GM12878 (cell line): ENCODE measurements at regions not wholly inside any gene's neighbourhood (a gene's known extent, or its start where the extent isn't known, plus 50 kb on each side); places are given as distances from the start of the nearest gene placed in this dataset.

Experiments
- ATAC-seq: fragments of 200-7000 bp; cut with Tn5 transposase; 3 replicates; pipeline ENCODE4 v1.9.1; 2020; ENCODE audit warnings: mild to moderate bottlenecking, moderate library complexity
- BruUV-seq: library from RNA; stranded (reverse); fragments of 400-500 nt; replicated peaks from 2 replicates; lab custom pipeline; 2021; lab: Mats Ljungman, UMichigan
- CTCF ChIA-PET: fragments of 300-600 bp; sonication (Branson Sonifier 250); formaldehyde crosslinking; extraction: SDS; loops from one replicate; lab custom pipeline; 2021; ENCODE audit warnings: inconsistent platforms; lab: Yijun Ruan, JAX
- POLR2A ChIA-PET: fragments of 350-600 bp; formaldehyde crosslinking; extraction: SDS; loops from one replicate; lab custom pipeline; 2021; ENCODE audit warnings: inconsistent platforms; lab: Charles Lee
- RAD21 ChIA-PET: fragments of 300-600 bp; sonication (Branson Sonifier 250); formaldehyde crosslinking; loops from one replicate; lab custom pipeline; 2023; ENCODE audit warnings: antibody characterized with exemption; ENCODE audit not compliant: unreplicated experiment; lab: Charles Lee
- SMC1A ChIA-PET: fragments of 300-600 bp; sonication (Branson Sonifier 250); formaldehyde crosslinking; loops from one replicate; lab custom pipeline; 2023; ENCODE audit not compliant: unreplicated experiment, uncharacterized antibody; lab: Charles Lee
- DNase-seq: peaks from one replicate; pipeline ENCODE4 v3.0.0-alpha.2; 2011; ENCODE audit warnings: low read depth, low spot score
- FAIRE-seq: peaks from 3 replicates; lab custom pipeline; 2011; peaks lifted over from hg19 to GRCh38; lab: Jason Lieb, UNC
- H2AFZ ChIP-seq: 2 replicates; pipeline ENCODE4 v1.6.0; 2011; ENCODE audit warnings: low read depth, low read length, control low read depth; ENCODE audit not compliant: control insufficient read depth
- H3K27ac ChIP-seq: 2 replicates; pipeline ENCODE4 v1.5.1; 2011; ENCODE audit warnings: control low read depth; ENCODE audit not compliant: control insufficient read depth, insufficient read depth
- H3K27me3 ChIP-seq, 2 experiments: replicated peaks in 1 of 2; 2 replicates each; pipeline versions ENCODE4 v1.6.0 to v1.6.1; 2011; ENCODE audit warnings: low read length in 1 of 2; ENCODE audit not compliant: control insufficient read depth in 2 of 2, insufficient read depth in 2 of 2
- H3K36me3 ChIP-seq, 2 experiments: 2 replicates each; pipeline ENCODE4 v1.5.1; 2011; ENCODE audit warnings: low read length in 1 of 2; ENCODE audit not compliant: control insufficient read depth in 2 of 2, insufficient read depth in 2 of 2
- H3K4me1 ChIP-seq: 2 replicates; pipeline ENCODE4 v1.6.1; 2011; ENCODE audit warnings: mild to moderate bottlenecking, low read length, moderate library complexity, mixed read lengths; ENCODE audit not compliant: control insufficient read depth, insufficient read depth
- H3K4me2 ChIP-seq: 2 replicates; pipeline ENCODE4 v1.6.0; 2011; ENCODE audit warnings: control low read depth; ENCODE audit not compliant: control insufficient read depth, insufficient read depth
- H3K4me3 ChIP-seq: fragments of 200-600 bp; sonication (generic); 2 replicates; pipeline ENCODE4 v1.5.1; 2016
- H3K79me2 ChIP-seq: 2 replicates; pipeline ENCODE4 v1.6.0; 2011; ENCODE audit warnings: low read length; ENCODE audit not compliant: control insufficient read depth, insufficient read depth
- H3K9ac ChIP-seq: 2 replicates; pipeline ENCODE4 v1.8.0; 2011; ENCODE audit warnings: low read length, control low read depth, mixed read lengths; ENCODE audit not compliant: control insufficient read depth, insufficient read depth
- H3K9me3 ChIP-seq: replicated peaks from 3 replicates; pipeline ENCODE4 v1.5.1; 2011; ENCODE audit warnings: mild to moderate bottlenecking, low read length; ENCODE audit not compliant: control insufficient read depth, insufficient read depth
- H4K20me1 ChIP-seq: 2 replicates; pipeline ENCODE4 v1.6.0; 2011; ENCODE audit not compliant: control insufficient read depth, insufficient read depth
- CHD2 ChIP-seq: IDR thresholded peaks from 2 replicates; pipeline ENCODE4 v1.6.1; 2011; ENCODE audit warnings: low read depth, low read length, improper control_type of control experiment, borderline replicate concordance
- CHD4 ChIP-seq: fragments of 200-600 bp; sonication (generic); IDR thresholded peaks from 2 replicates; pipeline ENCODE4 v1.6.1; 2016; ENCODE audit warnings: mild to moderate bottlenecking
- ETV6 ChIP-seq, 2 experiments: fragments of 450-650 bp in 1 of 2; IDR thresholded peaks in 1 of 2; conservative IDR thresholded peaks in 1 of 2; 2 replicates each; pipeline ENCODE4 v1.6.1; 2014; ENCODE audit warnings: antibody characterized with exemption in 1 of 2, borderline replicate concordance in 1 of 2, low read depth in 1 of 2, mild to moderate bottlenecking in 1 of 2, moderate library complexity in 1 of 2
- IKZF1 ChIP-seq: fragments of 450-650 bp; conservative IDR thresholded peaks from 2 replicates; pipeline ENCODE4 v1.6.1; 2017; ENCODE audit warnings: antibody characterized with exemption, mild to moderate bottlenecking
- KAT2A ChIP-seq: conservative IDR thresholded peaks from 2 replicates; pipeline ENCODE4 v1.6.1; 2011; ENCODE audit warnings: low read depth, low read length; ENCODE audit not compliant: control insufficient read depth
- KDM1A ChIP-seq: fragments of 200-600 bp; sonication (generic); IDR thresholded peaks from 2 replicates; pipeline ENCODE4 v1.6.1; 2016; ENCODE audit warnings: borderline replicate concordance
- POLR2A ChIP-seq: IDR thresholded peaks from 2 replicates; pipeline ENCODE4 v1.6.1; 2011; ENCODE audit warnings: low read depth, mild to moderate bottlenecking, low read length
- POLR2AphosphoS5 ChIP-seq: IDR thresholded peaks from 2 replicates; pipeline ENCODE4 v1.6.1; 2011; ENCODE audit warnings: mild to moderate bottlenecking, low read length, inconsistent platforms
- RAD21 ChIP-seq: IDR thresholded peaks from 2 replicates; pipeline ENCODE4 v1.6.1; 2011; ENCODE audit warnings: mild to moderate bottlenecking, low read depth, low read length, moderate library complexity; ENCODE audit not compliant: insufficient read depth
- ZBED1 ChIP-seq: IDR thresholded peaks from 2 replicates; pipeline ENCODE4 v1.6.1; 2016; ENCODE audit warnings: borderline replicate concordance
- ZNF207 ChIP-seq: fragments of 450-650 bp; IDR thresholded peaks from 2 replicates; pipeline ENCODE4 v1.6.1; 2014; ENCODE audit warnings: antibody characterized with exemption, mild to moderate bottlenecking, borderline replicate concordance
- ZNF687 ChIP-seq: fragments of 450-650 bp; IDR thresholded peaks from 2 replicates; pipeline ENCODE4 v1.6.1; 2017; ENCODE audit warnings: mild to moderate bottlenecking, moderate library complexity
- ZSCAN29 ChIP-seq: fragments of 450-650 bp; IDR thresholded peaks from 2 replicates; pipeline ENCODE4 v1.6.1; 2017; ENCODE audit warnings: mild to moderate bottlenecking, moderate library complexity
- WGBS: methylation state at CpG from one replicate; pipeline ENCODE4 v1.1.6; 2016; ENCODE audit warnings: low lambda C conversion rate; ENCODE audit not compliant: insufficient replicate concordance, insufficient coverage; ENCODE audit errors: missing lambda C conversion rate; 5-methylcytosine and 5-hydroxymethylcytosine counted together
- in situ Hi-C: fragments of 300-500 bp; cut with MboI; formaldehyde crosslinking; loops from 9 replicates; pipeline ENCODE4 v1.14.3; 2018; ENCODE audit warnings: mixed read lengths
- intact Hi-C: fragments of 100-400 bp; cut with micrococcal nuclease; formaldehyde crosslinking; loops from one replicate; pipeline ENCODE4 v1.14.2; 2022; ENCODE audit not compliant: unreplicated experiment
- TF ChIP-seq, protein P1 (sequence below): IDR thresholded peaks from 2 replicates; pipeline ENCODE4 v1.6.1; 2011; ENCODE audit warnings: borderline replicate concordance, low read depth, mild to moderate bottlenecking, moderate library complexity, low read length; ENCODE audit not compliant: insufficient read depth, poor library complexity, severe bottlenecking

DNA sequence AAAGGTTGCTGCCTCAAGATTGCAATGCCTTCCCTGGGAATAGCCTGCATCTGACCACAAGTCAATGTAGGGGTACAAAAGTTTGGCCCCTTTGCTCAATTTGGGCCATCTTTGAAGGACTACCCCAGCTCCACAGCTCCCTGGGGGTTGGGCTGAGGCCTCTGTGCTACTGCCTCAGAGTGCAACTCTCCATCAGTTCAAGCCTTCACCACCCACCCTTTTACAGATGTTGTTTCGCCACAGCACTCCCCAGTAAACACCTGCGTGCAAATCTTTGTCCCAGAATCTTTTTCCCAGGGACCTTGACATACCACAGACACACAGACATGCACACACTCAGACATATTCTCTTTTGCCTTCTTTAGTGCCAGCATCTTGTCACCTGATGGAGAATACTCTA lies 66.0 kb upstream of the ANKRD1 start:
- Histone ChIP-seq H3K4me2 (no peak overlapping the region), H3K36me3 (no peaks in the 10 kb centered on the region), H3K27ac (no peak overlapping the region), H4K20me1 (no peaks in the 10 kb centered on the region), H3K79me2 (no peaks in the 10 kb centered on the region), H3K4me1 (peaks cover 4% of the 10 kb centered on the region), H2AFZ (no peak overlapping the region), H3K27me3 (no peaks in the 10 kb centered on the region), H3K9ac (no peak overlapping the region), H3K9me3 (no peaks in the 10 kb centered on the region), H3K4me3 (no peak overlapping the region)
- ChIA-PET POLR2A (no interaction called here), SMC1A (interaction anchor here (2.0 kb wide), 1 partner anchor 18 kb away, joined by 5 read pairs; no protein-coding TSS in a partner anchor), RAD21 (no interaction called here), CTCF (interaction anchor here (0.9 to 2.0 kb wide), 4 partner anchors 9 to 211 kb away, joined by 3 to 4 read pairs (median 3); no protein-coding TSS in a partner anchor)
- FAIRE-seq (no peak), DNase-seq (no peak), ATAC-seq (no peak)
- intact Hi-C loops, result no loop called here
- no peak for TF ChIP-seq POLR2AphosphoS5
- TF ChIP-seq ZBED1, result no peak
- TF ChIP-seq ZNF687, result no peak
- no peak for TF ChIP-seq CHD2
- TF ChIP-seq POLR2A, result no peak
- no peak for TF ChIP-seq ZSCAN29
- TF ChIP-seq ZNF207, result no peak
- no peak for TF ChIP-seq ETV6 (conservative IDR thresholded peaks at IDR 0.05 in 1 of 2, IDR thresholded peaks at IDR 0.05 in 1 of 2; ENCODE audit: borderline replicate concordance in 1 of 2, low read depth in 1 of 2)
- TF ChIP-seq, protein P1, sequence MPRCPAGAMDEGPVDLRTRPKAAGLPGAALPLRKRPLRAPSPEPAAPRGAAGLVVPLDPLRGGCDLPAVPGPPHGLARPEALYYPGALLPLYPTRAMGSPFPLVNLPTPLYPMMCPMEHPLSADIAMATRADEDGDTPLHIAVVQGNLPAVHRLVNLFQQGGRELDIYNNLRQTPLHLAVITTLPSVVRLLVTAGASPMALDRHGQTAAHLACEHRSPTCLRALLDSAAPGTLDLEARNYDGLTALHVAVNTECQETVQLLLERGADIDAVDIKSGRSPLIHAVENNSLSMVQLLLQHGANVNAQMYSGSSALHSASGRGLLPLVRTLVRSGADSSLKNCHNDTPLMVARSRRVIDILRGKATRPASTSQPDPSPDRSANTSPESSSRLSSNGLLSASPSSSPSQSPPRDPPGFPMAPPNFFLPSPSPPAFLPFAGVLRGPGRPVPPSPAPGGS, result no peak
- TF ChIP-seq RAD21, result no peak
- no peak for TF ChIP-seq CHD4
- no peak for TF ChIP-seq KDM1A
- TF ChIP-seq KAT2A, result no peak
- no peak for TF ChIP-seq IKZF1
- no TSS peak for BruUV-seq
- WGBS, result 94% methylated on average over 2 of the region's 2 CpGs
- in situ Hi-C loops, result no loop called here
